H1 (cell line): ENCODE measurements at regions not wholly inside any gene's neighbourhood (a gene's known extent, or its start where the extent isn't known, plus 50 kb on each side); places are given as distances from the start of the nearest gene placed in this dataset.

Experiments used
- CTCF ChIA-PET: fragments of 300-600 bp; sonication (Branson Sonifier 250); formaldehyde crosslinking; loops from one replicate; lab custom pipeline; 2021; ENCODE audit not compliant: partially characterized antibody; lab: Charles Lee
- POLR2A ChIA-PET: fragments of 300-600 bp; sonication (Branson Sonifier 250); formaldehyde crosslinking; loops from one replicate; lab custom pipeline; 2021; ENCODE audit warnings: inconsistent platforms; ENCODE audit not compliant: partially characterized antibody; lab: Charles Lee
- DNase-seq, 2 experiments: peaks; one replicate each; pipeline versions ENCODE4 v3.0.0 to v3.0.0-alpha.2; 2010 to 2022; ENCODE audit warnings: low spot score in 2 of 2, low read depth in 1 of 2, mixed read lengths in 1 of 2
- FAIRE-seq: peaks from 2 replicates; lab custom pipeline; 2011; peaks lifted over from hg19 to GRCh38; lab: Jason Lieb, UNC
- H2AFZ ChIP-seq: 2 replicates; pipeline ENCODE4 v1.8.1; 2012; ENCODE audit warnings: low read length, inconsistent platforms
- H2AK5ac ChIP-seq: 2 replicates; pipeline ENCODE4 v1.6.1; 2013; ENCODE audit warnings: low read depth, low read length
- H2BK120ac ChIP-seq: replicated peaks from 2 replicates; pipeline ENCODE3; 2013; ENCODE audit warnings: low read depth, low read length, inconsistent platforms
- H2BK12ac ChIP-seq: 2 replicates; pipeline ENCODE4 v1.6.1; 2013; ENCODE audit warnings: low read depth, low read length
- H2BK15ac ChIP-seq: 2 replicates; pipeline ENCODE4 v1.6.1; 2013; ENCODE audit warnings: low read length
- H2BK20ac ChIP-seq: 2 replicates; pipeline ENCODE4 v1.6.1; 2013; ENCODE audit warnings: low read length
- H2BK5ac ChIP-seq: 2 replicates; pipeline ENCODE4 v1.6.1; 2013; ENCODE audit warnings: low read depth, low read length
- H3K14ac ChIP-seq: 2 replicates; pipeline ENCODE4 v1.6.1; 2013; ENCODE audit warnings: inconsistent platforms; ENCODE audit not compliant: insufficient read length
- H3K18ac ChIP-seq: 2 replicates; pipeline ENCODE4 v1.6.1; 2013; ENCODE audit warnings: low read length; ENCODE audit errors: extremely low read depth
- H3K23ac ChIP-seq: 2 replicates; pipeline ENCODE4 v1.6.1; 2013; ENCODE audit warnings: inconsistent platforms; ENCODE audit not compliant: insufficient read length
- H3K23me2 ChIP-seq: 2 replicates; pipeline ENCODE4 v1.6.1; 2013; ENCODE audit warnings: low read depth, low read length
- H3K27ac ChIP-seq: 2 replicates; pipeline ENCODE4 v1.6.1; 2011; ENCODE audit warnings: low read depth, low read length, inconsistent platforms
- H3K27me3 ChIP-seq, 4 experiments: replicated peaks in 1 of 4; 1 replicate in 1 of 4; 2 replicates in 3 of 4; pipeline versions ENCODE4 v1.6.1 to v1.8.1; 2011 to 2013; ENCODE audit warnings: low read length in 3 of 4, mild to moderate bottlenecking in 3 of 4, inconsistent platforms in 2 of 4, mixed read lengths in 2 of 4, moderate library complexity in 1 of 4; ENCODE audit not compliant: control insufficient read depth in 3 of 4, insufficient read depth in 3 of 4; ENCODE audit errors: extremely low read depth in 1 of 4
- H3K36me3 ChIP-seq, 4 experiments: 2 replicates each; pipeline versions ENCODE4 v1.6.1 to v1.8.1; 2011 to 2013; ENCODE audit warnings: mild to moderate bottlenecking in 4 of 4, low read length in 3 of 4, moderate library complexity in 2 of 4, control low read depth in 1 of 4, inconsistent platforms in 1 of 4; ENCODE audit not compliant: insufficient read depth in 4 of 4, control insufficient read depth in 2 of 4
- H3K4ac ChIP-seq: replicated peaks from 2 replicates; pipeline ENCODE3; 2013; ENCODE audit warnings: low read length, low read depth, mixed read lengths, inconsistent platforms; ENCODE audit not compliant: insufficient read length
- H3K4me1 ChIP-seq, 4 experiments: replicated peaks in 1 of 4; 1 replicate in 1 of 4; 2 replicates in 3 of 4; pipeline versions ENCODE4 v1.6.1 to v1.8.1; 2011 to 2013; ENCODE audit warnings: low read length in 3 of 4, inconsistent platforms in 2 of 4, mixed read lengths in 1 of 4; ENCODE audit not compliant: insufficient read depth in 4 of 4, control insufficient read depth in 3 of 4
- H3K4me2 ChIP-seq, 2 experiments: 2 replicates each; pipeline versions ENCODE4 v1.6.1 to v1.8.1; 2011 to 2013; ENCODE audit warnings: low read depth in 2 of 2, low read length in 2 of 2, control low read depth in 1 of 2, inconsistent platforms in 1 of 2, mild to moderate bottlenecking in 1 of 2; ENCODE audit not compliant: insufficient read depth in 1 of 2
- H3K4me3 ChIP-seq, 4 experiments: fragments of 200-600, 300-600 bp in 1 of 4; sonication (generic), shearing (Covaris generic), sonication (Bioruptor Twin) in 1 of 4; 2 replicates each; pipeline versions ENCODE4 v1.5.1 to v1.8.1; 2011 to 2016; ENCODE audit warnings: low read length in 4 of 4, low read depth in 3 of 4, control low read depth in 2 of 4, inconsistent platforms in 2 of 4, mild to moderate bottlenecking in 2 of 4, mixed read lengths in 1 of 4, moderate library complexity in 1 of 4; ENCODE audit not compliant: insufficient read depth in 2 of 4; ENCODE audit errors: extremely low read depth in 1 of 4
- H3K56ac ChIP-seq: replicated peaks from 2 replicates; pipeline ENCODE3; 2013; ENCODE audit warnings: low read depth, mild to moderate bottlenecking, mixed read lengths, low read length, inconsistent platforms; ENCODE audit not compliant: insufficient read length
- H3K79me1 ChIP-seq: 2 replicates; pipeline ENCODE4 v1.6.1; 2013; ENCODE audit warnings: low read depth, low read length, control low read depth
- H3K79me2 ChIP-seq, 2 experiments: 2 replicates each; pipeline versions ENCODE4 v1.6.1 to v1.8.1; 2012 to 2013; ENCODE audit warnings: low read length in 2 of 2, mild to moderate bottlenecking in 2 of 2, inconsistent platforms in 1 of 2; ENCODE audit not compliant: insufficient read depth in 2 of 2, control insufficient read depth in 1 of 2
- H3K9ac ChIP-seq, 4 experiments: replicated peaks in 1 of 4; 1 replicate in 1 of 4; 2 replicates in 3 of 4; pipeline versions ENCODE4 v1.6.1 to v1.8.1; 2011 to 2013; ENCODE audit warnings: low read depth in 3 of 4, low read length in 3 of 4, control low read depth in 2 of 4, mild to moderate bottlenecking in 2 of 4, moderate library complexity in 2 of 4, inconsistent platforms in 1 of 4; ENCODE audit errors: extremely low read depth in 1 of 4
- H3K9me3 ChIP-seq, 2 experiments: 2 replicates each; pipeline versions ENCODE4 v1.6.1 to v1.8.1; 2012 to 2013; ENCODE audit warnings: mild to moderate bottlenecking in 2 of 2, moderate library complexity in 2 of 2, control low read depth in 1 of 2, inconsistent platforms in 1 of 2, low read depth in 1 of 2, low read length in 1 of 2, mixed read lengths in 1 of 2; ENCODE audit not compliant: insufficient read depth in 2 of 2
- H4K20me1 ChIP-seq, 2 experiments: replicated peaks in 1 of 2; 2 replicates each; pipeline versions ENCODE3 to v1.8.1; 2011 to 2013; ENCODE audit warnings: inconsistent platforms in 2 of 2, low read length in 2 of 2, mild to moderate bottlenecking in 1 of 2; ENCODE audit not compliant: insufficient read depth in 2 of 2, control insufficient read depth in 1 of 2
- H4K5ac ChIP-seq: 2 replicates; pipeline ENCODE4 v1.6.1; 2013; ENCODE audit warnings: low read length, low read depth, mixed read lengths, inconsistent platforms; ENCODE audit not compliant: insufficient read length
- H4K8ac ChIP-seq: 2 replicates; pipeline ENCODE4 v1.8.0; 2013; ENCODE audit warnings: mild to moderate bottlenecking, moderate library complexity, low read length, inconsistent platforms; ENCODE audit not compliant: insufficient read depth; ENCODE audit errors: extremely low read depth
- H4K91ac ChIP-seq: replicated peaks from 2 replicates; pipeline ENCODE3; 2013; ENCODE audit warnings: low read length, mixed read lengths, inconsistent platforms; ENCODE audit not compliant: insufficient read length
- CBX8 ChIP-seq: fragments of 300-800, 300-1000 bp; sonication (generic); IDR thresholded peaks from 2 replicates; pipeline ENCODE4 v1.7.1; 2016; ENCODE audit warnings: low read depth, low read length, borderline replicate concordance
- CHD1 ChIP-seq: IDR thresholded peaks from 2 replicates; pipeline ENCODE4 v1.6.1; 2012; ENCODE audit warnings: low read depth, low read length, improper control_type of control experiment
- USF2 ChIP-seq: IDR thresholded peaks from 2 replicates; pipeline ENCODE4 v1.6.1; 2011; ENCODE audit warnings: low read length, improper control_type of control experiment
- WGBS, 2 experiments: shearing (Covaris generic) in 1 of 2; methylation state at CpG; one replicate each; pipeline versions ENCODE4 v1.1.6 to v1.1.7; 2013 to 2015; ENCODE audit warnings: low lambda C conversion rate in 2 of 2, mixed read lengths in 2 of 2, inconsistent platforms in 1 of 2, low coverage in 1 of 2, missing lambda C conversion rate in 1 of 2; ENCODE audit not compliant: insufficient replicate concordance in 2 of 2, insufficient coverage in 1 of 2, insufficient read length in 1 of 2; ENCODE audit errors: extremely low coverage in 1 of 2, missing lambda C conversion rate in 1 of 2; 5-methylcytosine and 5-hydroxymethylcytosine counted together

GRCh38 chr14:39998114-39998513, 565.9 kb upstream of the FBXO33 start:
- Histone ChIP-seq H3K23ac (no peak overlapping the region), H3K56ac (no peak overlapping the region), H3K4ac (no peak overlapping the region), H3K36me3 (no peaks in the 10 kb centered on the region), H2BK15ac (no peak overlapping the region), H2BK5ac (no peak overlapping the region), H4K8ac (no peak overlapping the region), H2AFZ (no peak overlapping the region), H3K9me3 (no peaks in the 10 kb centered on the region), H3K9ac (no peak overlapping the region), H3K4me1 (no peaks in the 10 kb centered on the region), H2BK12ac (no peak overlapping the region), H4K5ac (no peak overlapping the region), H3K27me3 (no peaks in the 10 kb centered on the region), H2BK120ac (no peak overlapping the region), H4K91ac (no peak overlapping the region), H3K23me2 (no peaks in the 10 kb centered on the region), H3K4me2 (no peak overlapping the region), H2AK5ac (no peak overlapping the region), H3K14ac (no peak overlapping the region), H3K79me2 (no peaks in the 10 kb centered on the region), H3K27ac (no peak overlapping the region), H3K18ac (no peak overlapping the region), H3K79me1 (no peaks in the 10 kb centered on the region), H3K4me3 (no peak overlapping the region), H2BK20ac (no peak overlapping the region), H4K20me1 (no peaks in the 10 kb centered on the region)
- DNase-seq (no peak), FAIRE-seq (no peak)
- WGBS, 2 experiments = 94% methylated on average over 2 of the region's 2 CpGs; no CpG with 5 or more reads in 1 of the 2 experiments
- CTCF ChIA-PET = no interaction called here
- TF ChIP-seq USF2 = no peak
- no peak for TF ChIP-seq CBX8
- no peak for TF ChIP-seq CHD1
- POLR2A ChIA-PET = no interaction called here
